ENCODE measurements at regions not wholly inside any gene's neighbourhood (a gene's known extent, or its start where the extent isn't known, plus 50 kb on each side); places are given as distances from the start of the nearest gene placed in this dataset.
"Not testable (repeated sequence)": the region's sequence is repeated elsewhere in the genome, so short reads cannot be mapped to it uniquely, and the experiment has no call there.

DNA sequence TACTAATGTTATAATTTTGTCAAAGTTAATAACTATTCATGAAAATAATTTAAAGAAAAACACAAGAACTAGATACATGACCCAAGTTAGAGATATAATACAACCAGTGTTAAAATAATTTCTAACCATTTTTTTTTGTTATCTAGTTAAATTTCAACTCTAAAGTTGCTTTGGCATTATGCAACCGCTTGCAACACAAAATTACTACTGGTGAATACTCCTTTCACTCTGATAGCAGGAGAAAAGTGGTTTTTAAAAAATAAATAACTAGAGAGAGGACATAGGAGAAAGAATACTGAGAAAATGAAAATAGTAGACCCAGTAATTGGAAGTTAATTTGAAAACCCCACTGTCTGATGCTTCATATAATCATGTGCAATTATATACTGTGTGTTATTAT lies 622.4 kb upstream of the GRIN3A start:
- Histone ChIP-seq H3K36me3 (ENCODE audit: control insufficient read depth, insufficient read depth, low read length) (no peaks in the 10 kb centered on the region), H3K4me3 (ENCODE audit: low read depth, low read length) (no peak overlapping the region), H3K27me3 (ENCODE audit: control insufficient read depth, insufficient read depth, low read length) (no peaks in the 10 kb centered on the region)
- no peak for DNase-seq (ENCODE audit: low read depth)
- TF ChIP-seq, protein P1, sequence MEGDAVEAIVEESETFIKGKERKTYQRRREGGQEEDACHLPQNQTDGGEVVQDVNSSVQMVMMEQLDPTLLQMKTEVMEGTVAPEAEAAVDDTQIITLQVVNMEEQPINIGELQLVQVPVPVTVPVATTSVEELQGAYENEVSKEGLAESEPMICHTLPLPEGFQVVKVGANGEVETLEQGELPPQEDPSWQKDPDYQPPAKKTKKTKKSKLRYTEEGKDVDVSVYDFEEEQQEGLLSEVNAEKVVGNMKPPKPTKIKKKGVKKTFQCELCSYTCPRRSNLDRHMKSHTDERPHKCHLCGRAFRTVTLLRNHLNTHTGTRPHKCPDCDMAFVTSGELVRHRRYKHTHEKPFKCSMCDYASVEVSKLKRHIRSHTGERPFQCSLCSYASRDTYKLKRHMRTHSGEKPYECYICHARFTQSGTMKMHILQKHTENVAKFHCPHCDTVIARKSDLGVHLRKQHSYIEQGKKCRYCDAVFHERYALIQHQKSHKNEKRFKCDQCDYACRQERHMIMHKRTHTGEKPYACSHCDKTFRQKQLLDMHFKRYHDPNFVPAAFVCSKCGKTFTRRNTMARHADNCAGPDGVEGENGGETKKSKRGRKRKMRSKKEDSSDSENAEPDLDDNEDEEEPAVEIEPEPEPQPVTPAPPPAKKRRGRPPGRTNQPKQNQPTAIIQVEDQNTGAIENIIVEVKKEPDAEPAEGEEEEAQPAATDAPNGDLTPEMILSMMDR (IDR thresholded peaks at IDR 0.05; ENCODE audit: insufficient read depth, low read length, poor library complexity, severe bottlenecking): no peak

DNA sequence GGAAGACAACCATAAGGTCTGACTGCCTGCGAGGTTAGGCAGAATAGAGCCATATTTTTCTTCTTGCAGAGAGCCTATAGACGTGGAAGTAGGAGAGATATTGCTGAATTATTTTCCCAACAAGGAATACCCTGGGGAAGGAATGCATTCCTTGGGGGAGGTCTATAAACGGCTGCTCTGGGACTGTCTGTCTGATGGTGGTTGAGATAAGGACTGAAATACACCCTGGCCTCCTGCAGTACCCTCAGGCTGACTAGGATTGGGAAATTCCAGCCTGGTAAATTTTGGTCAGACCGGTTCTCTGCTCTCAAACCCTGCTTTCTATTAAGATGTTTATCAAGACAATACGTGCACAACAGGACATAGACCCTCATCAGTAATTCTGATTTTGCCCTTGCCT lies 617.5 kb upstream of the GRIN3A start:
- no peak for DNase-seq (ENCODE audit: low read depth)
- H3K36me3 ChIP-seq (ENCODE audit: control insufficient read depth, insufficient read depth, low read length): no peaks in the 10 kb centered on the region
- H3K4me3 ChIP-seq (ENCODE audit: low read depth, low read length): no peak overlapping the region
- no peaks in the 10 kb centered on the region for H3K27me3 ChIP-seq (ENCODE audit: control insufficient read depth, insufficient read depth, low read length)
- TF ChIP-seq, protein P1 (IDR thresholded peaks at IDR 0.05; ENCODE audit: insufficient read depth, low read length, poor library complexity, severe bottlenecking): no peak

DNA sequence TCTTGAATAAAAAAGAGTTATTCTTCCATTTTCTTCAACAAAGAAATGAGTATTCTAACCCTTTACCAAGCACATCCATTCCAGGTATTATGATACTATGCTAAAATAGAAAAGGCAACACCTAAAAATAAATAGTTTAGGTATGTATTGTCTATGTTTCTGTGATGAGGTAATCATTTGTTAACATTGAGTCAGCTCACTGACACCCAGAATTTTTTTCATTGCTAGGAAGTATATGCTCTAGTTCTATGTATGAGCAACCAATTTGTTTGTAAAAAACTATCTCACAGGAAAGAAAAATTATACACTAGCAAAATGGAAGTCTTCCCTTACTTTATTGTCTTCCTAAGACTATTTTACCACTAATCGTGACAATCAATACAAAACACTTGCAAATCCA lies 615.6 kb upstream of the GRIN3A start:
- DNase-seq (ENCODE audit: low read depth): no peak
- no peaks in the 10 kb centered on the region for H3K27me3 ChIP-seq (ENCODE audit: control insufficient read depth, insufficient read depth, low read length)
- H3K36me3 ChIP-seq (ENCODE audit: control insufficient read depth, insufficient read depth, low read length): no peaks in the 10 kb centered on the region
- H3K4me3 ChIP-seq (ENCODE audit: low read depth, low read length): no peak overlapping the region
- TF ChIP-seq, protein P1 (IDR thresholded peaks at IDR 0.05; ENCODE audit: insufficient read depth, low read length, poor library complexity, severe bottlenecking): no peak

DNA sequence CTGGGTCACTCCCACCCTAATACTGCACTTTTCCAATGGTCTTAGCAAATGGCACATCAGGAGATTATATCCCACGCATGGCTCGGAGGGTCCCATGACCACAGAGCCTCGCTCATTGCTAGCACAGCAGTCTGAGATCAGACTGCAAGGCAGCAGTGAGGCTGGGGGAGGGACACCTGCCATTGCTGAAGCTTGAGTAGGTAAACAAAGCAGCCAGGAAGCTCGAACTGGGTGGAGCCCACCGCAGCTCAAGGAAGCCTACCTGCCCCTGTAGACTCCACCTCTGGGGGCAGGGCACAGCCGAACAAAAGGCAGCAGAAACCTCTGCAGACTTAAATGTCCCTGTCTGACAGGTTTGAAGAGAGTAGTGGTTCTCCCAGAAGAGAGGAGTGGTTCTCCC lies 599.0 kb upstream of the GRIN3A start:
- not testable (repeated sequence) for DNase-seq (ENCODE audit: low read depth); H3K27me3 ChIP-seq (ENCODE audit: control insufficient read depth, insufficient read depth, low read length); H3K36me3 ChIP-seq (ENCODE audit: control insufficient read depth, insufficient read depth, low read length); H3K4me3 ChIP-seq (ENCODE audit: low read depth, low read length)

DNA sequence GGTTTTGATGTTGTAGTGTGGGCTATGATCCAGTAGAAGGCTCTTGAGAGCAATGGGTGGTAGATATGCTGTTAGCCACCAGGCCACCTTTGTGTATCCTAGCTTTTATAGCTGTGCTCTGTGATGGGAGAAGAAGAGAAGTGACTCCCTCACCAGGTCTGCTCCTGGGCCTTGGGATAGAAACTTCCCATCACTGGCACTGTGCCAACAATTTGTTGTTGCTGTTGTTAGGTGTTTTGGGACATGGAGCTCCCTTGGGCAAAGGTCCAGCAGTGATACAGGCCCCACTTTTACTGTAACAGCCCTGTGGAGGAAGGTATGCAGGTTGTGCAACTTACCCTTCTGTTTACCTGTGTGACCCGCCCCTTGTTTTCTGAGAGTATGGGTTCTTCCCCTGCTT lies 570.9 kb upstream of the GRIN3A start:
- TF ChIP-seq, protein P1 (IDR thresholded peaks at IDR 0.05; ENCODE audit: insufficient read depth, low read length, poor library complexity, severe bottlenecking): no peak
- Histone ChIP-seq H3K4me3 (ENCODE audit: low read depth, low read length) (no peak overlapping the region), H3K27me3 (ENCODE audit: control insufficient read depth, insufficient read depth, low read length) (no peaks in the 10 kb centered on the region), H3K36me3 (ENCODE audit: control insufficient read depth, insufficient read depth, low read length) (no peaks in the 10 kb centered on the region)
- DNase-seq (ENCODE audit: low read depth): no peak

DNA sequence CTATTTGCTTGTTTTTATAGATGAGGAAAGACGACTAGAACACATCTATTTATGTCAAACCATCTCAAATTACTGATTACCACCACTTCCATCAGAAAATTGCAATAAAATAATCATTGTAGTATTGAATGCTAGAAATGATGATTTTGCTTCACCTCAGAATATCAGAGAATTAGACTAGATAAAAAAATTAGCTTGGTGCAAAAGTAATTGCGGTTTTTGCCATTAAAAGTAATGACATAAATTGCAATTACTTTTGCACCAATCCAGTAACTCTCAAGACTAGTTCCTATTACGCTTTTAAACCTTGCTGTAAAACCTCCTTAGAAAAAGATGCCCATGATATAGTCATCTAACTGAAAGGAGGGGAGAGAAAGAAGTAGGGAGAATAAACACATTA lies 556.7 kb upstream of the GRIN3A start:
- no peak for DNase-seq (ENCODE audit: low read depth)
- no peak overlapping the region for H3K4me3 ChIP-seq (ENCODE audit: low read depth, low read length)

More for the DNA sequence above, 556.7 kb upstream of the GRIN3A start:
- H3K36me3 ChIP-seq (ENCODE audit: control insufficient read depth, insufficient read depth, low read length): no peaks in the 10 kb centered on the region
- TF ChIP-seq, protein P1 (IDR thresholded peaks at IDR 0.05; ENCODE audit: insufficient read depth, low read length, poor library complexity, severe bottlenecking): no peak
- H3K27me3 ChIP-seq (ENCODE audit: control insufficient read depth, insufficient read depth, low read length): no peaks in the 10 kb centered on the region

Measured in kidney epithelial cell (primary cell).